Sigmoid colon (tissue), 4 donors: ENCODE measurements at regions not wholly inside any gene's neighbourhood (a gene's known extent, or its start where the extent isn't known, plus 50 kb on each side); places are given as distances from the start of the nearest gene placed in this dataset.

Experiments used
- EP300 ChIP-seq, 4 donors: sonication (generic); formaldehyde crosslinking; IDR thresholded peaks; one replicate each; pipeline ENCODE4 v1.6.1; 2017; ENCODE audit warnings: antibody characterized with exemption in 4 of 4
- POLR2A ChIP-seq, 2 donors: fragments of 450-650 bp; IDR thresholded peaks; one replicate each; pipeline ENCODE4 v1.6.1; 2016; ENCODE audit warnings: antibody characterized with exemption in 2 of 2, mild to moderate bottlenecking in 2 of 2, moderate library complexity in 2 of 2
- POLR2AphosphoS5 ChIP-seq, 4 donors: sonication (generic); formaldehyde crosslinking; IDR thresholded peaks; one replicate each; pipeline ENCODE4 v1.6.1; 2017; ENCODE audit warnings: antibody characterized with exemption in 4 of 4
- TF ChIP-seq, protein P1 (sequence below), 4 experiments: fragments of 450-650 bp in 3 of 4; fragments of 200-600 bp in 1 of 4; IDR thresholded peaks; one replicate each; pipeline ENCODE4 v1.5.1; 2016 to 2019; ENCODE audit warnings: antibody characterized with exemption in 4 of 4, mild to moderate bottlenecking in 3 of 4, moderate library complexity in 2 of 4

DNA sequence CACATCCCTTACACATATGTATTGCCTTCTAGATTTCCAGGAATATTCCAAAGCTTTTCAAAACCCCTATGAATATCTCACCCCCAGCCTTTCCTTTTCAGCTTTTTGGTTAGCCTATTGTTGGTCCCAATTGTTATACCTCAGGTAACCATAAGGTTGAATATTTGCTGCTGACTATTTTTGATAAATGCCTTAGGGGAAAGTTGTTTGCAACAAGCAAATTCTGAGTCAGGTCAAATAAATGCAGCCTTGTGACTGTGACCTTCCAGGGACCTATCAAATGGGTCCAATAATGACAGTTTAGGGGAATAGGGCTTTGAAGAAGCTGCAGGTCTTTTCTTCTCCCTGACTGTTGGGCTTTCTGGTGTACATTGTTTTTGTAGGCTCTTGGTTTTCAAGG is 699.7 kb downstream of the NTRK3 start:
- TF ChIP-seq, protein P1, sequence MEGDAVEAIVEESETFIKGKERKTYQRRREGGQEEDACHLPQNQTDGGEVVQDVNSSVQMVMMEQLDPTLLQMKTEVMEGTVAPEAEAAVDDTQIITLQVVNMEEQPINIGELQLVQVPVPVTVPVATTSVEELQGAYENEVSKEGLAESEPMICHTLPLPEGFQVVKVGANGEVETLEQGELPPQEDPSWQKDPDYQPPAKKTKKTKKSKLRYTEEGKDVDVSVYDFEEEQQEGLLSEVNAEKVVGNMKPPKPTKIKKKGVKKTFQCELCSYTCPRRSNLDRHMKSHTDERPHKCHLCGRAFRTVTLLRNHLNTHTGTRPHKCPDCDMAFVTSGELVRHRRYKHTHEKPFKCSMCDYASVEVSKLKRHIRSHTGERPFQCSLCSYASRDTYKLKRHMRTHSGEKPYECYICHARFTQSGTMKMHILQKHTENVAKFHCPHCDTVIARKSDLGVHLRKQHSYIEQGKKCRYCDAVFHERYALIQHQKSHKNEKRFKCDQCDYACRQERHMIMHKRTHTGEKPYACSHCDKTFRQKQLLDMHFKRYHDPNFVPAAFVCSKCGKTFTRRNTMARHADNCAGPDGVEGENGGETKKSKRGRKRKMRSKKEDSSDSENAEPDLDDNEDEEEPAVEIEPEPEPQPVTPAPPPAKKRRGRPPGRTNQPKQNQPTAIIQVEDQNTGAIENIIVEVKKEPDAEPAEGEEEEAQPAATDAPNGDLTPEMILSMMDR (IDR thresholded peaks at IDR 0.05): no peak
- no peak for TF ChIP-seq POLR2A (IDR thresholded peaks at IDR 0.05)
- no peak for TF ChIP-seq POLR2AphosphoS5 (IDR thresholded peaks at IDR 0.05)
- TF ChIP-seq EP300 (IDR thresholded peaks at IDR 0.05): no peak
